HFF-Myc (cell line): ENCODE measurements at regions not wholly inside any gene's neighbourhood (a gene's known extent, or its start where the extent isn't known, plus 50 kb on each side); places are given as distances from the start of the nearest gene placed in this dataset.

Experiments used
- DNase-seq: peaks from one replicate; pipeline ENCODE4 v3.0.0-alpha.2; 2011; ENCODE audit warnings: low read depth; ENCODE audit errors: extremely low read depth
- H3K4me3 ChIP-seq: replicated peaks from 2 replicates; pipeline ENCODE4 v1.5.1; 2011; ENCODE audit warnings: low read depth, mild to moderate bottlenecking, control low read depth, low read length
- CTCF ChIP-seq: IDR thresholded peaks from 2 replicates; pipeline ENCODE4 v1.5.1; 2012; ENCODE audit warnings: mild to moderate bottlenecking, low read depth, low read length, control low read depth; ENCODE audit errors: missing control alignments

- no peak overlapping the region for H3K4me3 ChIP-seq
- TF ChIP-seq CTCF: no peak
- no peak for DNase-seq
These were observed 199.8 kb upstream of the LYZL1 start for GRCh38 chr10:29089091-29089490.

- no peak overlapping the region for H3K4me3 ChIP-seq
- TF ChIP-seq CTCF: no peak
- DNase-seq: no peak
These were observed 192.5 kb upstream of the LYZL1 start for GRCh38 chr10:29096303-29096824.

GRCh38 chr10:29098423-29098822 is 190.4 kb upstream of the LYZL1 start:
- no peak for TF ChIP-seq CTCF
- no peak overlapping the region for H3K4me3 ChIP-seq
- DNase-seq: no peak

- no peak overlapping the region for H3K4me3 ChIP-seq
- TF ChIP-seq CTCF: no peak
- no peak for DNase-seq
These were observed 189.9 kb upstream of the LYZL1 start for GRCh38 chr10:29099001-29099400.

GRCh38 chr10:29099415-29099814 is 189.5 kb upstream of the LYZL1 start:
- H3K4me3 ChIP-seq: no peak overlapping the region
- TF ChIP-seq CTCF: no peak
- no peak for DNase-seq

- no peak for DNase-seq
- no peak for TF ChIP-seq CTCF
- H3K4me3 ChIP-seq: no peak overlapping the region
These were observed 188.4 kb upstream of the LYZL1 start for GRCh38 chr10:29100505-29100904.

- no peak overlapping the region for H3K4me3 ChIP-seq
- no peak for DNase-seq
- no peak for TF ChIP-seq CTCF
These were observed 186.6 kb upstream of the LYZL1 start for GRCh38 chr10:29102233-29102632.
